ENCODE measurements at regions not wholly inside any gene's neighbourhood (a gene's known extent, or its start where the extent isn't known, plus 50 kb on each side); places are given as distances from the start of the nearest gene placed in this dataset.

DNA sequence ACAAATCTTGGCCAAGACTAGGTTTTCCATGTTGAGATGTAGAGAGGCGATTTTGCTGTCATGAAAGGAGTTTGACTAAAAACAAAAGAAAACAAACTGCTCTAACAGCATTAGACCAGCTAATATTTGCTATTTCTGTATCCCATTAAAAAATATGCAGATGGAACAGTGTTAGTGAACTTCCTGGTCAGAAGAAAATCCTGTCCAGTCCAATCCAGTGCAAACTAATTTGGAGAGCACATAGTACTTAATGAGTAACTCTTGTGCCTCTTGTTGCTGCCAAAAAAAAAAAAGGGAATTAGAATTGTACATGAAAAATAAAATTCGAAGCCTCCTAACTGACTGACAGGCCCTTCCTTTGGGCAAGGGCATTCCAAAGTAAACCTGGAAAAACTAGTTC is 298.8 kb downstream of the ETNK1 start:
- H3K27ac ChIP-seq (ENCODE audit: low read length): no peak overlapping the region
- H3K9me2 ChIP-seq (ENCODE audit: insufficient read depth, low read length): no peaks in the 10 kb centered on the region
- no peak overlapping the region for H3K9ac ChIP-seq (ENCODE audit: low read length)
- no peaks in the 10 kb centered on the region for H4K20me1 ChIP-seq (ENCODE audit: insufficient read depth)
- no peaks in the 10 kb centered on the region for H3K27me3 ChIP-seq (ENCODE audit: insufficient read depth, low read depth, low read length)
- H3K9me3 ChIP-seq (ENCODE audit: low read length): no peaks in the 10 kb centered on the region
- H2AFZ ChIP-seq (ENCODE audit: low read depth, low read length): no peak overlapping the region
- H3K4me2 ChIP-seq (ENCODE audit: low read length): no peak overlapping the region
- no peaks in the 10 kb centered on the region for H3K79me2 ChIP-seq (replicated peaks; ENCODE audit: insufficient read depth, low read length)
- H3F3A ChIP-seq (ENCODE audit: insufficient read depth, low read length, poor library complexity, severe bottlenecking): no peaks in the 10 kb centered on the region
- no peaks in the 10 kb centered on the region for H3K36me3 ChIP-seq (ENCODE audit: insufficient read depth, low read length)
- no peak overlapping the region for H3K4me3 ChIP-seq (ENCODE audit: low read length)
- TF ChIP-seq TAF1 (IDR thresholded peaks at IDR 0.05; ENCODE audit: low read depth): no peak
- no peak for TF ChIP-seq RAD21 (conservative IDR thresholded peaks at IDR 0.05)
- TF ChIP-seq EP300 (conservative IDR thresholded peaks at IDR 0.05; ENCODE audit: poor library complexity, severe bottlenecking): no peak
- no peak for TF ChIP-seq MXI1 (conservative IDR thresholded peaks at IDR 0.05; ENCODE audit: poor library complexity, severe bottlenecking)
- TF ChIP-seq SMC3 (conservative IDR thresholded peaks at IDR 0.05; ENCODE audit: poor library complexity): no peak

DNA sequence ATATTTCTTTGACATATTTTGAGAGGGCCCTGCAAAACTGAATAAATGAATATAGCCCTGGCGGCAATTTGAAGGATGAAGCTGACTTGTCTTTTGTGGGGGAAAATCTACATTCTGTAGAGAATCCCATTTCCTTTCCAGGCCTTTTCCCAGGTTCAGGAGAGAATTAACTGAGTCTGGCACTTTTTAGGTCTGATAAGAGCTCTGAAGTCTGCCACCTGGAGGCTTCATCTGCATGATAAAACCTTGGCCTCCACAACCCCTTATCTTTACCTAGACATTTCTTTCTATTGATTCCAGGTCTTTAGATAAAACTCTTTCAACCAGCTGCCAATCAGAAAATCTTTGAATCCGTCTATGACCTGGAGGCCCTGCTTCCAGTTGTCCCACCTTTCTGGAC is 299.4 kb downstream of the ETNK1 start:
- Histone ChIP-seq H3K4me2 (ENCODE audit: low read length) (no peak overlapping the region), H3K9ac (ENCODE audit: low read length) (no peak overlapping the region), H3K4me3 (ENCODE audit: low read length) (no peak overlapping the region), H3K9me2 (ENCODE audit: insufficient read depth, low read length) (no peaks in the 10 kb centered on the region), H3K27ac (ENCODE audit: low read length) (no peak overlapping the region), H4K20me1 (ENCODE audit: insufficient read depth) (no peaks in the 10 kb centered on the region), H3K9me3 (ENCODE audit: low read length) (no peaks in the 10 kb centered on the region), H3K27me3 (ENCODE audit: insufficient read depth, low read depth, low read length) (no peaks in the 10 kb centered on the region), H3K79me2 (replicated peaks; ENCODE audit: insufficient read depth, low read length) (no peaks in the 10 kb centered on the region), H3K36me3 (ENCODE audit: insufficient read depth, low read length) (no peaks in the 10 kb centered on the region), H3F3A (ENCODE audit: insufficient read depth, low read length, poor library complexity, severe bottlenecking) (no peaks in the 10 kb centered on the region), H2AFZ (ENCODE audit: low read depth, low read length) (no peak overlapping the region)
- TF ChIP-seq MXI1 (conservative IDR thresholded peaks at IDR 0.05; ENCODE audit: poor library complexity, severe bottlenecking): no peak
- TF ChIP-seq POLR2AphosphoS5 (IDR thresholded peaks at IDR 0.05): no peak
- no peak for TF ChIP-seq RAD21 (conservative IDR thresholded peaks at IDR 0.05)
- no peak for TF ChIP-seq SMC3 (conservative IDR thresholded peaks at IDR 0.05; ENCODE audit: poor library complexity)

DNA sequence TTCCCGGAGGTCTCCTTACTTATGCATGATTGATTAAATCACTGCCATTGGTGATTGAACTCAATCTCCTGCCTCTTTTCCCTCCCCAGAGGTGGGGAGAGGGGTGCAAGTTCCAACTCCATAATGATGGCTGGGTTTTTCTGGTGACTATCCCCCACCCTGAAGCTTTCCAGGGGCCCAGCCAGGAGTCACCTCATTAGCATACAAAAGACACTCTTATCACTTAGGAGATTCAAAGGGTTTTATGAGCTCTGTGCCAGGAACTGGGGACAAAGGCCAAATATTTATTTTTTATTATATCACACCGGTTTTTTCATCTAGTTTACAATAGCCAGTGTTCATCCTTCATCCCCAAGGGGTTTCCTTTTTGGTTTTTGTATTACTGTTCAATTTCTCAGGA is 300.7 kb downstream of the ETNK1 start:
- no peaks in the 10 kb centered on the region for H3K9me3 ChIP-seq (ENCODE audit: low read length)
- H3K4me3 ChIP-seq (ENCODE audit: low read length): no peak overlapping the region
- no peak overlapping the region for H2AFZ ChIP-seq (ENCODE audit: low read depth, low read length)
- H3K9me2 ChIP-seq (ENCODE audit: insufficient read depth, low read length): no peaks in the 10 kb centered on the region
- H3K36me3 ChIP-seq (ENCODE audit: insufficient read depth, low read length): no peaks in the 10 kb centered on the region
- H3K9ac ChIP-seq (ENCODE audit: low read length): no peak overlapping the region
- H3K27me3 ChIP-seq (ENCODE audit: insufficient read depth, low read depth, low read length): no peaks in the 10 kb centered on the region
- H3K27ac ChIP-seq (ENCODE audit: low read length): no peak overlapping the region
- H3F3A ChIP-seq (ENCODE audit: insufficient read depth, low read length, poor library complexity, severe bottlenecking): no peaks in the 10 kb centered on the region
- H3K79me2 ChIP-seq (replicated peaks; ENCODE audit: insufficient read depth, low read length): no peaks in the 10 kb centered on the region
- no peak overlapping the region for H3K4me2 ChIP-seq (ENCODE audit: low read length)
- no peaks in the 10 kb centered on the region for H4K20me1 ChIP-seq (ENCODE audit: insufficient read depth)
- TF ChIP-seq, protein P1, sequence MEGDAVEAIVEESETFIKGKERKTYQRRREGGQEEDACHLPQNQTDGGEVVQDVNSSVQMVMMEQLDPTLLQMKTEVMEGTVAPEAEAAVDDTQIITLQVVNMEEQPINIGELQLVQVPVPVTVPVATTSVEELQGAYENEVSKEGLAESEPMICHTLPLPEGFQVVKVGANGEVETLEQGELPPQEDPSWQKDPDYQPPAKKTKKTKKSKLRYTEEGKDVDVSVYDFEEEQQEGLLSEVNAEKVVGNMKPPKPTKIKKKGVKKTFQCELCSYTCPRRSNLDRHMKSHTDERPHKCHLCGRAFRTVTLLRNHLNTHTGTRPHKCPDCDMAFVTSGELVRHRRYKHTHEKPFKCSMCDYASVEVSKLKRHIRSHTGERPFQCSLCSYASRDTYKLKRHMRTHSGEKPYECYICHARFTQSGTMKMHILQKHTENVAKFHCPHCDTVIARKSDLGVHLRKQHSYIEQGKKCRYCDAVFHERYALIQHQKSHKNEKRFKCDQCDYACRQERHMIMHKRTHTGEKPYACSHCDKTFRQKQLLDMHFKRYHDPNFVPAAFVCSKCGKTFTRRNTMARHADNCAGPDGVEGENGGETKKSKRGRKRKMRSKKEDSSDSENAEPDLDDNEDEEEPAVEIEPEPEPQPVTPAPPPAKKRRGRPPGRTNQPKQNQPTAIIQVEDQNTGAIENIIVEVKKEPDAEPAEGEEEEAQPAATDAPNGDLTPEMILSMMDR (IDR thresholded peaks at IDR 0.05; ENCODE audit: poor library complexity, severe bottlenecking): no peak
- TF ChIP-seq TAF1 (IDR thresholded peaks at IDR 0.05; ENCODE audit: low read depth) (no peak), SMC3 (conservative IDR thresholded peaks at IDR 0.05; ENCODE audit: poor library complexity) (no peak), RAD21 (conservative IDR thresholded peaks at IDR 0.05) (no peak), EZH2 (IDR thresholded peaks at IDR 0.05; ENCODE audit: borderline replicate concordance, insufficient read depth, low read length, poor library complexity, severe bottlenecking) (no peak), POLR2AphosphoS5 (IDR thresholded peaks at IDR 0.05) (no peak), EP300 (conservative IDR thresholded peaks at IDR 0.05; ENCODE audit: poor library complexity, severe bottlenecking) (no peak), MXI1 (conservative IDR thresholded peaks at IDR 0.05; ENCODE audit: poor library complexity, severe bottlenecking) (no peak)
- TF ChIP-seq, protein P2, sequence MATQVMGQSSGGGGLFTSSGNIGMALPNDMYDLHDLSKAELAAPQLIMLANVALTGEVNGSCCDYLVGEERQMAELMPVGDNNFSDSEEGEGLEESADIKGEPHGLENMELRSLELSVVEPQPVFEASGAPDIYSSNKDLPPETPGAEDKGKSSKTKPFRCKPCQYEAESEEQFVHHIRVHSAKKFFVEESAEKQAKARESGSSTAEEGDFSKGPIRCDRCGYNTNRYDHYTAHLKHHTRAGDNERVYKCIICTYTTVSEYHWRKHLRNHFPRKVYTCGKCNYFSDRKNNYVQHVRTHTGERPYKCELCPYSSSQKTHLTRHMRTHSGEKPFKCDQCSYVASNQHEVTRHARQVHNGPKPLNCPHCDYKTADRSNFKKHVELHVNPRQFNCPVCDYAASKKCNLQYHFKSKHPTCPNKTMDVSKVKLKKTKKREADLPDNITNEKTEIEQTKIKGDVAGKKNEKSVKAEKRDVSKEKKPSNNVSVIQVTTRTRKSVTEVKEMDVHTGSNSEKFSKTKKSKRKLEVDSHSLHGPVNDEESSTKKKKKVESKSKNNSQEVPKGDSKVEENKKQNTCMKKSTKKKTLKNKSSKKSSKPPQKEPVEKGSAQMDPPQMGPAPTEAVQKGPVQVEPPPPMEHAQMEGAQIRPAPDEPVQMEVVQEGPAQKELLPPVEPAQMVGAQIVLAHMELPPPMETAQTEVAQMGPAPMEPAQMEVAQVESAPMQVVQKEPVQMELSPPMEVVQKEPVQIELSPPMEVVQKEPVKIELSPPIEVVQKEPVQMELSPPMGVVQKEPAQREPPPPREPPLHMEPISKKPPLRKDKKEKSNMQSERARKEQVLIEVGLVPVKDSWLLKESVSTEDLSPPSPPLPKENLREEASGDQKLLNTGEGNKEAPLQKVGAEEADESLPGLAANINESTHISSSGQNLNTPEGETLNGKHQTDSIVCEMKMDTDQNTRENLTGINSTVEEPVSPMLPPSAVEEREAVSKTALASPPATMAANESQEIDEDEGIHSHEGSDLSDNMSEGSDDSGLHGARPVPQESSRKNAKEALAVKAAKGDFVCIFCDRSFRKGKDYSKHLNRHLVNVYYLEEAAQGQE (IDR thresholded peaks at IDR 0.05; ENCODE audit: borderline replicate concordance): no peak

Data from neural cell (in vitro differentiated cells).